GM12878 (cell line): ENCODE measurements at regions not wholly inside any gene's neighbourhood (a gene's known extent, or its start where the extent isn't known, plus 50 kb on each side); places are given as distances from the start of the nearest gene placed in this dataset.

Experiments
- CEBPB ChIP-seq, 2 experiments: fragments of 150-350 bp in 1 of 2; IDR thresholded peaks; 2 replicates each; pipeline ENCODE4 v1.6.1; 2012 to 2014; ENCODE audit warnings: low read depth in 2 of 2, low read length in 2 of 2, borderline replicate concordance in 1 of 2, inconsistent platforms in 1 of 2
- CHD2 ChIP-seq: IDR thresholded peaks from 2 replicates; pipeline ENCODE4 v1.6.1; 2011; ENCODE audit warnings: low read depth, low read length, improper control_type of control experiment, borderline replicate concordance
- CTCF ChIP-seq, 3 experiments: IDR thresholded peaks in 2 of 3; conservative IDR thresholded peaks in 1 of 3; 2 replicates each; pipeline ENCODE4 v1.5.1; 2011; ENCODE audit warnings: low read depth in 3 of 3, low read length in 3 of 3, mild to moderate bottlenecking in 3 of 3, control low read depth in 2 of 3, moderate library complexity in 2 of 3, inconsistent platforms in 1 of 3, mixed read lengths in 1 of 3; ENCODE audit not compliant: control insufficient read depth in 2 of 3, insufficient read depth in 1 of 3; ENCODE audit errors: extremely low read depth in 1 of 3
- DPF2 ChIP-seq: fragments of 450-650 bp; IDR thresholded peaks from 2 replicates; pipeline ENCODE4 v1.6.1; 2017; ENCODE audit warnings: mild to moderate bottlenecking
- EP300 ChIP-seq, 2 experiments: fragments of 150-350 bp in 1 of 2; IDR thresholded peaks; 2 replicates each; pipeline ENCODE4 v1.6.1; 2011 to 2012; ENCODE audit warnings: low read depth in 2 of 2, low read length in 2 of 2, borderline replicate concordance in 1 of 2, improper control_type of control experiment in 1 of 2, inconsistent platforms in 1 of 2; ENCODE audit not compliant: control insufficient read depth in 1 of 2
- ESRRA ChIP-seq: IDR thresholded peaks from 2 replicates; pipeline ENCODE4 v1.6.1; 2012; ENCODE audit warnings: mild to moderate bottlenecking, low read length, improper control_type of control experiment
- EZH2 ChIP-seq: IDR thresholded peaks from 2 replicates; pipeline ENCODE4 v1.6.1; 2012; ENCODE audit warnings: low read depth, mild to moderate bottlenecking, control low read depth, inconsistent platforms, low read length, borderline replicate concordance; ENCODE audit not compliant: control insufficient read depth
- MAX ChIP-seq: IDR thresholded peaks from 2 replicates; pipeline ENCODE4 v1.6.1; 2012; ENCODE audit warnings: low read depth, low read length, improper control_type of control experiment
- POLR2AphosphoS2 ChIP-seq: IDR thresholded peaks from 2 replicates; pipeline ENCODE4 v1.6.1; 2011; ENCODE audit warnings: low read depth, mild to moderate bottlenecking, low read length, improper control_type of control experiment, moderate library complexity
- REST ChIP-seq: IDR thresholded peaks from 2 replicates; pipeline ENCODE4 v1.6.1; 2012; ENCODE audit warnings: mild to moderate bottlenecking, low read depth, low read length
- SMC3 ChIP-seq: IDR thresholded peaks from 2 replicates; pipeline ENCODE4 v1.6.1; 2011; ENCODE audit warnings: low read length, improper control_type of control experiment, borderline replicate concordance
- SP1 ChIP-seq: IDR thresholded peaks from one replicate; pipeline ENCODE4 v1.6.1; 2011; ENCODE audit warnings: low read depth, low read length
- ZNF687 ChIP-seq: fragments of 450-650 bp; IDR thresholded peaks from 2 replicates; pipeline ENCODE4 v1.6.1; 2017; ENCODE audit warnings: mild to moderate bottlenecking, moderate library complexity

DNA sequence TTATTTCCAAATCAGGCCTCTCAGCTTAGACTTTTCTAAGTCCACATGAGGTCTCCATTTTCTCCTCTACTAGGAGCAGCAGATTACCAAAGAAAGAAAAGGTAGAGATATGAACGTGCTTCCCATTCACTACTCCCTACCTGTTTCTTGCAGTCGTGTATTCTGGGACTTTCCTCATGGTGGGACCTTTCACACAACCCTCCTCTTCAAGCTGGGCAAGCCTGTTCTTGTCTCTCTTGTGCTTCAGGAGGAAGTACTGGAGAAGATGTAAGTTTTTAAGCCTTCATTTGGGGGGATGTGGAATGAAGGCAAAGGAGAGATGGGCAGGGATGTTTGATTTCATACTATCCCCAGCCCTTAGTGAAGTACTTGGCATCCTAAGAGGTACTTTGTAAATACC is 128.8 kb upstream of the SESN3 start:
- TF ChIP-seq SP1 (no peak), CTCF (IDR thresholded peaks at IDR 0.05 in 2 of 3, conservative IDR thresholded peaks at IDR 0.05 in 1 of 3; ENCODE audit: control insufficient read depth in 2 of 3, extremely low read depth in 1 of 3, insufficient read depth in 1 of 3, low read depth in 3 of 3, low read length in 3 of 3) (no peak), DPF2 (no peak), CHD2 (no peak), EZH2 (no peak), MAX (no peak), REST (no peak), ZNF687 (no peak), SMC3 (no peak), CEBPB (IDR thresholded peaks at IDR 0.05; ENCODE audit: borderline replicate concordance in 1 of 2, low read depth in 2 of 2, low read length in 2 of 2) (no peak), ESRRA (no peak), POLR2AphosphoS2 (no peak), EP300 (IDR thresholded peaks at IDR 0.05; ENCODE audit: borderline replicate concordance in 1 of 2, control insufficient read depth in 1 of 2, low read depth in 2 of 2, low read length in 2 of 2) (no peak)
